Coronary artery (tissue), 2 donors: ENCODE measurements at regions not wholly inside any gene's neighbourhood (a gene's known extent, or its start where the extent isn't known, plus 50 kb on each side); places are given as distances from the start of the nearest gene placed in this dataset.

Source experiments
- DNase-seq: peaks from one replicate; pipeline ENCODE4 v3.0.0-alpha.2; 2017; ENCODE audit warnings: low spot score
- H3K27ac ChIP-seq, 2 donors: fragments of 200-600 bp; sonication (generic); one replicate each; pipeline ENCODE4 v1.5.1; 2016 to 2019
- H3K4me3 ChIP-seq: fragments of 200-600 bp; sonication (generic); 2 replicates; pipeline ENCODE4 v1.5.1; 2016; ENCODE audit warnings: mild to moderate bottlenecking, moderate library complexity
- TF ChIP-seq, protein P1 (sequence below): fragments of 200-600 bp; sonication (generic); IDR thresholded peaks from one replicate; pipeline ENCODE4 v1.5.1; 2019; ENCODE audit warnings: antibody characterized with exemption

DNA sequence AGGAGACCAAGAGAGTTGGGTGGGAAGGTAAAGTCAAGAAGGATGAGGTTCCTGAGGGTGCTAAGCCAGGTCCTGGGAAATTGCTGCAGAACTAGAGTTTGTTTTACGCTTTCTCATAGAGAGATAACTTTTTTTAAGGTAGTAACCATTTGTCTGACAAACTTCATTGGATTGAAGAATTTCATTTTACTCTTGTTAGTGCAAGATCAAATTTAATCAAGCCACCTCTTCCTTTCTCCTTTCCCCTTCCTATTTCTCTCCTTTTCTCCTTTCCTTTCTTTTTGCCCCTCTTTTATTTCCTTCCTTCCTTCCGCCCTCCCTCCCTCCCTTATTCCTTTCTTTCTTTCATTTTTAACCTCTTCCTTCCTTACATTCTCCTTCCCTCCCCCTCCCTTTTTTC, 65.4 kb downstream of the RDH14 start:
- DNase-seq, result no peak
- TF ChIP-seq, protein P1, sequence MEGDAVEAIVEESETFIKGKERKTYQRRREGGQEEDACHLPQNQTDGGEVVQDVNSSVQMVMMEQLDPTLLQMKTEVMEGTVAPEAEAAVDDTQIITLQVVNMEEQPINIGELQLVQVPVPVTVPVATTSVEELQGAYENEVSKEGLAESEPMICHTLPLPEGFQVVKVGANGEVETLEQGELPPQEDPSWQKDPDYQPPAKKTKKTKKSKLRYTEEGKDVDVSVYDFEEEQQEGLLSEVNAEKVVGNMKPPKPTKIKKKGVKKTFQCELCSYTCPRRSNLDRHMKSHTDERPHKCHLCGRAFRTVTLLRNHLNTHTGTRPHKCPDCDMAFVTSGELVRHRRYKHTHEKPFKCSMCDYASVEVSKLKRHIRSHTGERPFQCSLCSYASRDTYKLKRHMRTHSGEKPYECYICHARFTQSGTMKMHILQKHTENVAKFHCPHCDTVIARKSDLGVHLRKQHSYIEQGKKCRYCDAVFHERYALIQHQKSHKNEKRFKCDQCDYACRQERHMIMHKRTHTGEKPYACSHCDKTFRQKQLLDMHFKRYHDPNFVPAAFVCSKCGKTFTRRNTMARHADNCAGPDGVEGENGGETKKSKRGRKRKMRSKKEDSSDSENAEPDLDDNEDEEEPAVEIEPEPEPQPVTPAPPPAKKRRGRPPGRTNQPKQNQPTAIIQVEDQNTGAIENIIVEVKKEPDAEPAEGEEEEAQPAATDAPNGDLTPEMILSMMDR, result no peak
- Histone ChIP-seq H3K4me3 (no peak overlapping the region), H3K27ac (no peak overlapping the region)

GRCh38 chr2:18492721-18493120, 67.7 kb downstream of the RDH14 start:
- TF ChIP-seq, protein P1, result no peak
- no peak overlapping the region for H3K27ac ChIP-seq

GRCh38 chr2:18491577-18491976, 68.9 kb downstream of the RDH14 start:
- TF ChIP-seq, protein P1, result no peak
- no peak for DNase-seq
- no peak overlapping the region for H3K27ac ChIP-seq
- no peak overlapping the region for H3K4me3 ChIP-seq

More at GRCh38 chr2:18492721-18493120, 67.7 kb downstream of the RDH14 start:
- H3K4me3 ChIP-seq, result no peak overlapping the region
- no peak for DNase-seq

DNA sequence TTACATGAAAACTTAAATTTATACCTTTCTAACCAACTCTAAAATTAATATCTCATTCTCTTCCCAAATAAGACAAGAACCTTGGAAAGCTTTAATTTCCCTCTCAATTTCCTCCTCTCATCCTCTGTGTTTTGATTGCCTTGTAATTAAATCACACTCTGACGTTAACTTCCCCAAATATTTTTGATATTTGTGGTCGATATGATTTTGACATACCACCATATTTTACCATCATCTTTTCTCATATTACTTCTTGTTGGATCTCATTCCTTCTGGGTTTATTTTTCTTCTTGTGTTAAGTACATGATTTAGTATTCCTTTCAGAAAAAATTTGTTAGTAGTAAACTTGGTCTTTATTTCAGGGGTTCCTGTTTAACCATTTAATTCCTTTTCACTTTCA, 69.6 kb downstream of the RDH14 start:
- no peak overlapping the region for H3K27ac ChIP-seq
- no peak for DNase-seq
- H3K4me3 ChIP-seq, result no peak overlapping the region
- TF ChIP-seq, protein P1, result no peak

DNA sequence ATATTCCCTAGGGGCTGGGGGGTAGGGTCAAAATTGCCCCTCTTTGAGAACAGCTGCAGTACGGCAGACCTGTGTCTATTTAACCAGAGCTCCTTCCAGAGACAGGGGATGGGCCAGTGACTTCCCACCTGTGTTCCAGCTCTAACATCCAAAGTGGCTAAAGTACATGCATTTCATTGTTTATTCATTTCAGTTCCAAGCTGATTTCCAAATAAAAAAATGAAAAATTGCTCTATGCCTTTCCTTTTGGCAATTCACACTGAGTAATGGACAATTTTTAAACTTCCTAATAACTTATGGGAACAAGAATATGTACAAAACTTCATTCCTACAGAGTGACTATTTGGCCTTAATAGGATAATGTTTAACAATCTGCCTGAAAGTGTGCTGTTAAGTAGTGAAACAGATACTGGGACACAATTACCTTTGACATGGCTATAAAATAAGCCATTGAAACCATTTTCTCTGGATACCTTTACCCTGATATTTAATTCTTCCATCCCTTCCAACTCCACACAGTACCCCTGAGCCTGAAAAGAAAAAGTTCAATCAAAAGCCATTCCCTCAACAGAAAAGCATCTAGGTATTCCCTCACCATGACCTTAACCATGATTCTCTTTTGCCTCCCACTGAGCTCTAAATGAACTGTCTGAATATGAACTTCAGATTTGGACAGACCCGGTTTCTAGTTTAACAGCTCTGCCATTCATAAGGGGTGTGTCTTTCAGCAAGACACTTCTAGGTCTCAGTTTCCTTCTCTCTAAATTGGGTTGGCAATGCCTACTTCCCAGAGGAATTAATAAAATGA, 73.1 kb downstream of the RDH14 start:
- no peak for DNase-seq
- Histone ChIP-seq H3K27ac (no peak overlapping the region), H3K4me3 (no peak overlapping the region)
- TF ChIP-seq, protein P1, result no peak

DNA sequence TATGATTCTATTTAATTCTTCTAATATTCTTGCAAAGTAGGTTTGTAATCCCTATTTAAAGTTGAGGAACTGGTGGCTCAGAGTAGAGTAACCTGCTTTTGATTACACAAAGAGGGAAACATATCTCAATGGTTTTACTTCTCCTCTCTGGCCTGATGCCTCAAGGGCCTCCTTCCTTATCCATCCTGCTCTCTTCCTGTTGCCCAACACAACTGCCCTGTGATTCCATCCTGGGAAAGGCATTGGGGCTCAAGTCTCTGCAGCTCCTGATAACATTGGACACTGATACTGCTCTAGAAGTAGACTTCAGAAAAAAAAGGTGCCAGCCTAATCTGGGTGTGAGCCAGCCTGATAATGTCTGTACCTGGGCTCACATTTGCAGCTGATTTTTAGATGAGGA, 75.8 kb downstream of the RDH14 start:
- Histone ChIP-seq H3K27ac (no peak overlapping the region), H3K4me3 (no peak overlapping the region)
- TF ChIP-seq, protein P1, result no peak
- DNase-seq, result no peak

DNA sequence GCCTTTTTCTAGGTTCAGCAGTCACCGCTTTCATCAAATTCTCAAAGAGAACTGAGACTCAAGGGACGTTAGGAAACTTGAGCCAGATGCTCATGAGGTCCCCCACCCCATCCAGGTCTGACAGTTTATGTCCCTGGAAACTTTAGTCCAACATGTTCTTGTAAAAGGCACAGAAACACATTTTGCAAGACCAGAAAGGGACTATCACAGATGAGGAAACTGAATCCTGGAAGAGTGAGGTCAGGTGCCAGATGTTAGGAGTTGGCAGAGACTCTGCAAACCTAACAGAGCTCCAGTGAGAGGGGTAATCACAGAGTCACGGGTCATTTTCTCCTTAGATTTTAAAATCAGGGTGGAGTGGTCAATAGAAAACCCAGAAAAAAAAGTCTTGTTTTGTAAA, 76.6 kb downstream of the RDH14 start:
- no peak overlapping the region for H3K4me3 ChIP-seq
- H3K27ac ChIP-seq, result no peak overlapping the region
- TF ChIP-seq, protein P1, result no peak
- no peak for DNase-seq
